ENCODE measurements at regions not wholly inside any gene's neighbourhood (a gene's known extent, or its start where the extent isn't known, plus 50 kb on each side); places are given as distances from the start of the nearest gene placed in this dataset.

- TF ChIP-seq EZH2phosphoT487 (IDR thresholded peaks at IDR 0.05; ENCODE audit: borderline replicate concordance, low read length) (no peak), EZH2 (IDR thresholded peaks at IDR 0.05; ENCODE audit: low read length, unreplicated experiment) (no peak)
These were observed 113.5 kb upstream of the PCED1B start for GRCh38 chr12:46965880-46966279.

Measured in PC-3 (cell line).